IPS-15b (cell line): ENCODE measurements at regions not wholly inside any gene's neighbourhood (a gene's known extent, or its start where the extent isn't known, plus 50 kb on each side); places are given as distances from the start of the nearest gene placed in this dataset.
"Not testable (repeated sequence)": the region's sequence is repeated elsewhere in the genome, so short reads cannot be mapped to it uniquely, and the experiment has no call there.

Experiments used
- H3K27me3 ChIP-seq: one replicate; pipeline ENCODE4 v1.6.1; 2013; ENCODE audit warnings: low read length; ENCODE audit not compliant: control insufficient read depth, insufficient read depth
- H3K36me3 ChIP-seq: one replicate; pipeline ENCODE4 v1.6.1; 2013; ENCODE audit warnings: low read length; ENCODE audit not compliant: control insufficient read depth, insufficient read depth
- H3K4me1 ChIP-seq: one replicate; pipeline ENCODE4 v1.6.1; 2013; ENCODE audit warnings: mild to moderate bottlenecking, low read length; ENCODE audit not compliant: control insufficient read depth, insufficient read depth
- H3K4me3 ChIP-seq: one replicate; pipeline ENCODE4 v1.5.1; 2013; ENCODE audit warnings: low read depth, low read length
- H3K9ac ChIP-seq: one replicate; pipeline ENCODE4 v1.6.1; 2013; ENCODE audit warnings: low read depth, mild to moderate bottlenecking, low read length
- H3K9me3 ChIP-seq: one replicate; pipeline ENCODE4 v1.6.1; 2013; ENCODE audit warnings: mild to moderate bottlenecking, low read length; ENCODE audit not compliant: control insufficient read depth, insufficient read depth

- H3K27me3 ChIP-seq = no peaks in the 10 kb centered on the region
- no peak overlapping the region for H3K9ac ChIP-seq
- no peak overlapping the region for H3K4me3 ChIP-seq
- H3K4me1 ChIP-seq = no peaks in the 10 kb centered on the region
- peaks cover 15% of the 10 kb centered on the region for H3K36me3 ChIP-seq
- no peaks in the 10 kb centered on the region for H3K9me3 ChIP-seq
Observed at GRCh38 chr21:28877318-28877884, 115.3 kb downstream of the LTN1 start.

GRCh38 chr21:28875078-28875477 is 117.6 kb downstream of the LTN1 start:
- H3K4me1 ChIP-seq = no peaks in the 10 kb centered on the region
- H3K4me3 ChIP-seq = no peak overlapping the region
- H3K36me3 ChIP-seq = peaks cover 15% of the 10 kb centered on the region
- H3K9ac ChIP-seq = no peak overlapping the region
- H3K27me3 ChIP-seq = no peaks in the 10 kb centered on the region
- no peaks in the 10 kb centered on the region for H3K9me3 ChIP-seq

GRCh38 chr21:28872218-28872617 is 120.5 kb downstream of the LTN1 start:
- peaks cover 15% of the 10 kb centered on the region for H3K36me3 ChIP-seq
- H3K9ac ChIP-seq = no peak overlapping the region
- H3K9me3 ChIP-seq = no peaks in the 10 kb centered on the region
- no peaks in the 10 kb centered on the region for H3K4me1 ChIP-seq
- no peaks in the 10 kb centered on the region for H3K27me3 ChIP-seq
- no peak overlapping the region for H3K4me3 ChIP-seq

GRCh38 chr21:28871388-28872010 is 121.2 kb downstream of the LTN1 start:
- no peak overlapping the region for H3K4me3 ChIP-seq
- no peaks in the 10 kb centered on the region for H3K9me3 ChIP-seq
- H3K9ac ChIP-seq = no peak overlapping the region
- H3K27me3 ChIP-seq = no peaks in the 10 kb centered on the region
- H3K4me1 ChIP-seq = no peaks in the 10 kb centered on the region
- peaks cover 15% of the 10 kb centered on the region for H3K36me3 ChIP-seq

- no peaks in the 10 kb centered on the region for H3K4me1 ChIP-seq
- H3K36me3 ChIP-seq = no peaks in the 10 kb centered on the region
- H3K9ac ChIP-seq = no peak overlapping the region
- H3K27me3 ChIP-seq = no peaks in the 10 kb centered on the region
- no peaks in the 10 kb centered on the region for H3K9me3 ChIP-seq
- no peak overlapping the region for H3K4me3 ChIP-seq
Observed at GRCh38 chr21:28867401-28867800, 125.3 kb downstream of the LTN1 start.

GRCh38 chr21:28865488-28866186 is 127.0 kb downstream of the LTN1 start:
- Histone ChIP-seq H3K27me3 (no peaks in the 10 kb centered on the region), H3K4me1 (no peaks in the 10 kb centered on the region), H3K9me3 (no peaks in the 10 kb centered on the region), H3K36me3 (no peaks in the 10 kb centered on the region), H3K9ac (no peak overlapping the region), H3K4me3 (no peak overlapping the region)

- Histone ChIP-seq H3K36me3 (no peaks in the 10 kb centered on the region), H3K27me3 (no peaks in the 10 kb centered on the region), H3K9me3 (no peaks in the 10 kb centered on the region), H3K4me3 (no peak overlapping the region), H3K4me1 (peaks cover 2% of the 10 kb centered on the region), H3K9ac (no peak overlapping the region)
Observed at GRCh38 chr21:28858424-28858823, 134.3 kb downstream of the LTN1 start.

GRCh38 chr21:28857752-28858151 is 134.9 kb downstream of the LTN1 start:
- Histone ChIP-seq H3K9ac (no peak overlapping the region), H3K9me3 (no peaks in the 10 kb centered on the region), H3K4me1 (peaks cover 2% of the 10 kb centered on the region), H3K27me3 (no peaks in the 10 kb centered on the region), H3K4me3 (no peak overlapping the region), H3K36me3 (no peaks in the 10 kb centered on the region)

- H3K9me3 ChIP-seq = no peaks in the 10 kb centered on the region
- no peak overlapping the region for H3K4me3 ChIP-seq
- H3K9ac ChIP-seq = no peak overlapping the region
- no peaks in the 10 kb centered on the region for H3K27me3 ChIP-seq
- peaks cover 2% of the 10 kb centered on the region for H3K4me1 ChIP-seq
- H3K36me3 ChIP-seq = no peaks in the 10 kb centered on the region
Observed at GRCh38 chr21:28856588-28857250, 136.0 kb downstream of the LTN1 start.

GRCh38 chr21:28852706-28853105 is 140.0 kb downstream of the LTN1 start:
- Histone ChIP-seq H3K4me3 (no peak overlapping the region), H3K9ac (no peak overlapping the region), H3K9me3 (no peaks in the 10 kb centered on the region), H3K27me3 (no peaks in the 10 kb centered on the region), H3K4me1 (peaks cover 2% of the 10 kb centered on the region), H3K36me3 (no peaks in the 10 kb centered on the region)

GRCh38 chr21:28851645-28852044 is 141.0 kb downstream of the LTN1 start:
- Histone ChIP-seq H3K36me3 (no peaks in the 10 kb centered on the region), H3K4me1 (peaks cover 2% of the 10 kb centered on the region), H3K9me3 (no peaks in the 10 kb centered on the region), H3K9ac (no peak overlapping the region), H3K27me3 (no peaks in the 10 kb centered on the region), H3K4me3 (no peak overlapping the region)

GRCh38 chr21:28839237-28839636 is 153.4 kb downstream of the LTN1 start:
- not testable (repeated sequence) for H3K36me3 ChIP-seq, H3K9me3 ChIP-seq, H3K4me1 ChIP-seq, H3K27me3 ChIP-seq, H3K4me3 ChIP-seq, H3K9ac ChIP-seq
